Adipocyte (in vitro differentiated cells): ENCODE measurements at regions not wholly inside any gene's neighbourhood (a gene's known extent, or its start where the extent isn't known, plus 50 kb on each side); places are given as distances from the start of the nearest gene placed in this dataset.
A peak's percentile ranks its signal among the peaks of the same experiment; 100 is the strongest.
"Not testable (repeated sequence)": the region's sequence is repeated elsewhere in the genome, so short reads cannot be mapped to it uniquely, and the experiment has no call there.

Source experiments
- DNase-seq: peaks from one replicate; pipeline ENCODE4 v3.0.0-alpha.2; 2015; ENCODE audit warnings: low read depth
- H3K27me3 ChIP-seq: replicated peaks from 2 replicates; pipeline ENCODE4 v1.7.0; 2013; ENCODE audit warnings: mild to moderate bottlenecking, low read length, moderate library complexity; ENCODE audit not compliant: control insufficient read depth, insufficient read depth
- H3K36me3 ChIP-seq: 2 replicates; pipeline ENCODE4 v1.7.0; 2013; ENCODE audit warnings: low read length, mild to moderate bottlenecking, moderate library complexity; ENCODE audit not compliant: control insufficient read depth, insufficient read depth, severe bottlenecking
- H3K4me1 ChIP-seq: 2 replicates; pipeline ENCODE4 v1.7.0; 2013; ENCODE audit warnings: mild to moderate bottlenecking, low read length, moderate library complexity; ENCODE audit not compliant: control insufficient read depth, insufficient read depth
- H3K4me3 ChIP-seq: 2 replicates; pipeline ENCODE4 v1.7.0; 2013; ENCODE audit warnings: mild to moderate bottlenecking, low read length, moderate library complexity
- H3K9ac ChIP-seq: 2 replicates; pipeline ENCODE4 v1.7.0; 2013; ENCODE audit warnings: mild to moderate bottlenecking, low read length, moderate library complexity
- H3K9me3 ChIP-seq: 2 replicates; pipeline ENCODE4 v1.7.0; 2013; ENCODE audit warnings: mild to moderate bottlenecking, low read length, moderate library complexity; ENCODE audit not compliant: control insufficient read depth

- H3K9ac ChIP-seq: no peak overlapping the region
- no peaks in the 10 kb centered on the region for H3K9me3 ChIP-seq
- no peaks in the 10 kb centered on the region for H3K36me3 ChIP-seq
- H3K4me1 ChIP-seq: peaks cover 7% of the 10 kb centered on the region
- no peaks in the 10 kb centered on the region for H3K27me3 ChIP-seq
- no peak for DNase-seq
- no peak overlapping the region for H3K4me3 ChIP-seq
Observed at GRCh38 chr13:85982102-85982501, 182.9 kb upstream of the SLITRK6 start.

GRCh38 chr13:85980447-85980846 is 181.2 kb upstream of the SLITRK6 start:
- not testable (repeated sequence) for H3K4me1 ChIP-seq, H3K9me3 ChIP-seq, H3K4me3 ChIP-seq, H3K27me3 ChIP-seq, DNase-seq, H3K36me3 ChIP-seq, H3K9ac ChIP-seq

GRCh38 chr13:85976242-85976641 is 177.0 kb upstream of the SLITRK6 start:
- H3K9me3 ChIP-seq: no peaks in the 10 kb centered on the region
- DNase-seq: no peak
- H3K36me3 ChIP-seq: no peaks in the 10 kb centered on the region
- H3K4me3 ChIP-seq: no peak overlapping the region
- H3K27me3 ChIP-seq: no peaks in the 10 kb centered on the region
- H3K9ac ChIP-seq: no peak overlapping the region
- peaks cover 10% of the 10 kb centered on the region for H3K4me1 ChIP-seq

DNA sequence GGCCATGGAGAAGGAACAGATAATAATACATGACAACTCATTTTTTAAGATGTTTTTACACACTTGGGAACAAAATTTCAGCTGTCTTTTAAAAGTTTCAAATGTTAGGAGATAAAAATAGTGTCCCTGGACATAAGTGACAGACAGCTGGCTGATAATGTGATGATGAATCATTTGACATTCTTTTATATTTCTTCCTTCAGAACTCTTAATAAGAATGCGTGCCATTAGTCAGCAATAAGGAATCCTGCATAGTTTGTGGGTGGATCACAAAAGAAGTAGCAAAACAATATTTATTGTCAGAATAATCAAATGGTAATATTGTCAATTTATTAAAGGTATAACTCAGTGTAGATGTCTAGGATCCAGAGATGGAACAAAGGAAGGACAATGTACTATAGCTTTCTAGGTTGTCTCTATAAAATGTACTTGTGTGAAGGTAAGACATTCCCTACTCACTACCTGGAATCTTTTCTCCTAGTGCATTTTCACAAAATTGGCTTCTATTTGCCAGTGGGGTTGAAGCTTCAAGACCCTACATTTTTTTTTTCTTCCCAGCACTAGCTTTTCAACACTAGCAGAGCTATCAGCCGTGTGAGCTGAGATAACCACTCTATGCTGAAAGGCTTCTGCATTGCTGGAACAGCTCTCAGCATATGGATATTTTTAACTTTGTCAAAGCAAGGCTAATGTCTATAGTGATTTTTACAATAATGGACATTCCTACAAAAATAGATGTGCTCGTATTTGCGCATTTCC is 175.6 kb upstream of the SLITRK6 start:
- Histone ChIP-seq H3K36me3 (no peaks in the 10 kb centered on the region), H3K9ac (no peak overlapping the region), H3K4me3 (peak overlapping the region; percentile 11), H3K27me3 (no peaks in the 10 kb centered on the region), H3K9me3 (no peaks in the 10 kb centered on the region), H3K4me1 (peaks cover 10% of the 10 kb centered on the region)
- no peak for DNase-seq

GRCh38 chr13:85970727-85971126 is 171.5 kb upstream of the SLITRK6 start:
- Histone ChIP-seq H3K9me3 (no peaks in the 10 kb centered on the region), H3K4me1 (peaks cover 10% of the 10 kb centered on the region), H3K9ac (no peak overlapping the region), H3K36me3 (no peaks in the 10 kb centered on the region), H3K27me3 (no peaks in the 10 kb centered on the region), H3K4me3 (no peak overlapping the region)
- peak; percentile 6 for DNase-seq

DNA sequence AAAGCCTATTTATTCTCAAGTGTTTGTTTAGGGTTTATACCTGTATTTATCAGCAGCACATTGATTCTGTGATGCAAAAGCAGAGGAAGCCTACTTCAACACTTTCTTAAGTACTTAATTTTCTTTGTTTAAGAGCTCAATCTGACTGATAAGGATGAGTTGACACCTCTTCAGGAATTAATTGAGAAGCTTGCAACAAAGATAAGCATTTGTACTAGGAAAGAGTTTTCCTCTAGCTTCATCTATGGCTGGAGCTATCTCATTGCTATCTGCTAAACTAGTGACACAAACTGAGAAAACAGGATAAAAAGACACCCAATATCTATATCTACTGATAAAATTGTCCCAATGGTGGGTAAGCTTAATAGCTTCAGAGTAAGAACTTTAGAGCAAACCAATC is 170.1 kb upstream of the SLITRK6 start:
- DNase-seq: no peak
- no peak overlapping the region for H3K9ac ChIP-seq
- H3K4me1 ChIP-seq: peaks cover 5% of the 10 kb centered on the region
- H3K4me3 ChIP-seq: no peak overlapping the region
- no peaks in the 10 kb centered on the region for H3K36me3 ChIP-seq
- no peaks in the 10 kb centered on the region for H3K27me3 ChIP-seq
- no peaks in the 10 kb centered on the region for H3K9me3 ChIP-seq

DNA sequence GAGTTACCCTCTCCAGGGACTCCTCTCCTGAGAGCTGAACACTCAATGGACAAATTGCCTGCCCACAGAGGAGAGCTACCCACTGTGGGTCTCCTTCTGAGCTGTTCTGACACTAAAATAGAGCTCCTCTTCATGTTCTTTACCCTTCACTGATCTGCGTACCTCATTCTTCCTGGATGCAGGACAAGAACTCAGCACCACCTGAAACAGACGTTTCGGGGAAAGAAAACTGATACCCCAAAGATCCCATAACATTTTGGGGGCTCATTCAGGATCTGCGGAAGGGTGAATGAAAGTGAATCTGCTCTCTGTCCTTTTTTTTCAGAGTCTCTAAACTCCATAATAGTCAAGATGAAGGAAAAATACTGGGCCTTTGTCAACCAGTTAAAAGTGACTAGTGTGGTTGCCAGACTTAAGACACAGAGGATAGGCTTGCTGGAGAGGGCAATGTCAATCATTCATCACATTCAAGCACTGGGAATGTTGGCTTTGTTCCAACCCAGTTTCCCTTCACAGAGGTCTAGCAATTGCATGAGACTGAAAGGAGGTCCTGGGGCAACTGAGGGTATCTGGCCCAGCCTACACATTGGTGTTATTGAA is 136.7 kb upstream of the SLITRK6 start:
- Histone ChIP-seq H3K4me1 (no peaks in the 10 kb centered on the region), H3K4me3 (no peak overlapping the region), H3K36me3 (no peaks in the 10 kb centered on the region), H3K9ac (no peak overlapping the region), H3K9me3 (peaks cover 11% of the 10 kb centered on the region), H3K27me3 (no peaks in the 10 kb centered on the region)
- no peak for DNase-seq

- Histone ChIP-seq H3K4me3 (no peak overlapping the region), H3K9me3 (peaks cover 4% of the 10 kb centered on the region), H3K9ac (no peak overlapping the region), H3K27me3 (no peaks in the 10 kb centered on the region), H3K4me1 (no peaks in the 10 kb centered on the region), H3K36me3 (no peaks in the 10 kb centered on the region)
- no peak for DNase-seq
Observed at GRCh38 chr13:85930108-85930507, 130.9 kb upstream of the SLITRK6 start.

DNA sequence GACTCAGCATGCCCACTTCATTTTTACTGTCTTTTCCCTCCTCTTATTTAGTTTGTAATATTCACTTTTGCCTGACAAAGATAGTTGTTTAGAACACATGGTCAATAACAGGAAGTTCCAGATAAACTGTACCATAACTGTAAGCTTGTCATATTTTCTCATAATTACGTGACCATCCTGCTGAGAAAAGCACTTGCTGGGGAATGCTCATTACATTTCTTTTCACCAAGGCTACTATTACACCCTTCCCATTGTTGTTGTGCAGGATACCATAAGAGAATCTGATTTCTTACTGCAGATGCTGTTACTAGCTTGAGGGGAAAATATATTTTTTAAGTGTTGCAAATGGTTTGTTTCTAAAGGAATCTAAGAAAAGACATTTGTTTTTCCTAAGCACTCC is 111.7 kb upstream of the SLITRK6 start:
- DNase-seq: no peak
- Histone ChIP-seq H3K4me3 (no peak overlapping the region), H3K36me3 (no peaks in the 10 kb centered on the region)

DNA sequence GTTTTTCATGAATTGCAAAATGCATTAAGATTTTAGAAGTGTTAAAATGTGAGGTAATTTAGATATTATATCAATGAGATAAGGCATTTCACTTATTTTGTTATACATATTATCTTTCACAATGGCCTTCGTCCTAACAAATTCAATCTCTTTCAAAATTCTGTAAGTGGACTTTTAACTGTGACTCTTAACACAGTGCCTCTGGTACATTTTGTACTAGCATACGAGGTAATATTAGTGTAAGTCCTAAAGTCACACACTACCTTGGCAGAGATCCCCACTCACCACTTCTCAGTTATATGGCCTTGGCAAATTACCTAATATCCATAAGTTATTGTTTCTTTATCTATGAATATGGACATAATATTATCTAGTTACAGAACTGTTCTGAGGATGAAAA is 101.3 kb upstream of the SLITRK6 start:
- Histone ChIP-seq H3K4me1 (no peaks in the 10 kb centered on the region), H3K9me3 (no peaks in the 10 kb centered on the region), H3K36me3 (no peaks in the 10 kb centered on the region), H3K4me3 (no peak overlapping the region), H3K9ac (no peak overlapping the region), H3K27me3 (no peaks in the 10 kb centered on the region)
- DNase-seq: no peak

More for the DNA sequence above, 111.7 kb upstream of the SLITRK6 start:
- no peaks in the 10 kb centered on the region for H3K4me1 ChIP-seq
- no peaks in the 10 kb centered on the region for H3K27me3 ChIP-seq
- H3K9me3 ChIP-seq: no peaks in the 10 kb centered on the region
- H3K9ac ChIP-seq: no peak overlapping the region

- no peaks in the 10 kb centered on the region for H3K36me3 ChIP-seq
- no peak overlapping the region for H3K4me3 ChIP-seq
- no peaks in the 10 kb centered on the region for H3K9me3 ChIP-seq
- peak; percentile 0 for DNase-seq
- H3K9ac ChIP-seq: no peak overlapping the region
- no peaks in the 10 kb centered on the region for H3K4me1 ChIP-seq
- H3K27me3 ChIP-seq: no peaks in the 10 kb centered on the region
Observed at GRCh38 chr13:85896516-85897450, 97.6 kb upstream of the SLITRK6 start.
